Activated naive CD4-positive, alpha-beta T cell treated with anti-CD3 and anti-CD28 coated beads, Interleukin-2, amount 50 U/mL, for 24 hours (primary cell): ENCODE measurements at regions not wholly inside any gene's neighbourhood (a gene's known extent, or its start where the extent isn't known, plus 50 kb on each side); places are given as distances from the start of the nearest gene placed in this dataset.
"Not testable (repeated sequence)": the region's sequence is repeated elsewhere in the genome, so short reads cannot be mapped to it uniquely, and the experiment has no call there.

ENCODE experiments used
- H3K27ac Mint-ChIP-seq: one replicate; pipeline ENCODE4 v1.8.0; 2021; ENCODE audit warnings: mild to moderate bottlenecking, mixed read lengths
- H3K27me3 Mint-ChIP-seq: one replicate; pipeline ENCODE4 v1.8.0; 2021; ENCODE audit warnings: mixed read lengths
- H3K36me3 Mint-ChIP-seq: one replicate; pipeline ENCODE4 v1.8.0; 2021; ENCODE audit warnings: mixed read lengths
- H3K4me1 Mint-ChIP-seq: one replicate; pipeline ENCODE4 v1.8.0; 2021; ENCODE audit warnings: mixed read lengths
- H3K4me3 Mint-ChIP-seq: one replicate; pipeline ENCODE4 v1.8.0; 2021; ENCODE audit warnings: mild to moderate bottlenecking, mixed read lengths
- H3K9me3 Mint-ChIP-seq: one replicate; pipeline ENCODE4 v1.8.0; 2021; ENCODE audit warnings: mixed read lengths

DNA sequence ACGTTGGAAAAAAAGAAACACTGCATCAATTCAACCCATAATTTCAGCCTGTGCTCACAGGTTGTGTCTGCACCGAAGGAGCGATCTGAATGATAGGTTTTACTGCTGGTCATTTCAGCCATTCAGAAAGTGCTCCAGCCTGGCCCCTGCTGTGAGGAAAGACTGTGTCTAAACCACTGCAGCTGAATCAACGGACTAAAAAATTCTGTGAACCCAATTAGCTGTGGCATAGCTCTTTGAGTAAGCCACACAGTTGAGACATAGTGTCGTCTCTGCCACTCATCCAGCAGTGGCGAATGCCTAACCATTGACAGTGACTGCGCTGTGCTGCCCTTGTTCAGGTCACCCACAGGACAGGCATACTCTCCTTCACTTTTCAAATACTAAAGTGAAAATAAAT is 179.8 kb downstream of the COG6 start:
- Mint-ChIP-seq H3K4me3 (no peak overlapping the region), H3K27me3 (no peaks in the 10 kb centered on the region), H3K9me3 (peaks cover 10% of the 10 kb centered on the region), H3K36me3 (no peaks in the 10 kb centered on the region), H3K27ac (no peak overlapping the region), H3K4me1 (no peaks in the 10 kb centered on the region)

- Mint-ChIP-seq H3K4me3 (no peak overlapping the region), H3K36me3 (no peaks in the 10 kb centered on the region), H3K4me1 (no peaks in the 10 kb centered on the region)
Observed at GRCh38 chr13:39836038-39836437, 180.6 kb downstream of the COG6 start.

GRCh38 chr13:39837866-39838265 is 182.4 kb downstream of the COG6 start:
- H3K4me1 Mint-ChIP-seq, H3K4me3 Mint-ChIP-seq, H3K27ac Mint-ChIP-seq, H3K36me3 Mint-ChIP-seq, H3K27me3 Mint-ChIP-seq: not testable (repeated sequence)
- peaks cover 10% of the 10 kb centered on the region for H3K9me3 Mint-ChIP-seq

More at GRCh38 chr13:39836038-39836437, 180.6 kb downstream of the COG6 start:
- H3K27ac Mint-ChIP-seq, result no peak overlapping the region
- no peaks in the 10 kb centered on the region for H3K27me3 Mint-ChIP-seq
- H3K9me3 Mint-ChIP-seq, result peaks cover 10% of the 10 kb centered on the region

GRCh38 chr13:39840201-39840600 is 184.7 kb downstream of the COG6 start:
- H3K4me3 Mint-ChIP-seq, result no peak overlapping the region
- no peaks in the 10 kb centered on the region for H3K36me3 Mint-ChIP-seq
- H3K27me3 Mint-ChIP-seq, result no peaks in the 10 kb centered on the region
- H3K27ac Mint-ChIP-seq, result no peak overlapping the region
- peaks cover 5% of the 10 kb centered on the region for H3K9me3 Mint-ChIP-seq
- no peaks in the 10 kb centered on the region for H3K4me1 Mint-ChIP-seq

GRCh38 chr13:39847336-39847735 is 191.9 kb downstream of the COG6 start:
- Mint-ChIP-seq H3K36me3 (no peaks in the 10 kb centered on the region), H3K27ac (no peak overlapping the region), H3K9me3 (no peaks in the 10 kb centered on the region), H3K27me3 (no peaks in the 10 kb centered on the region), H3K4me1 (no peaks in the 10 kb centered on the region), H3K4me3 (no peak overlapping the region)

DNA sequence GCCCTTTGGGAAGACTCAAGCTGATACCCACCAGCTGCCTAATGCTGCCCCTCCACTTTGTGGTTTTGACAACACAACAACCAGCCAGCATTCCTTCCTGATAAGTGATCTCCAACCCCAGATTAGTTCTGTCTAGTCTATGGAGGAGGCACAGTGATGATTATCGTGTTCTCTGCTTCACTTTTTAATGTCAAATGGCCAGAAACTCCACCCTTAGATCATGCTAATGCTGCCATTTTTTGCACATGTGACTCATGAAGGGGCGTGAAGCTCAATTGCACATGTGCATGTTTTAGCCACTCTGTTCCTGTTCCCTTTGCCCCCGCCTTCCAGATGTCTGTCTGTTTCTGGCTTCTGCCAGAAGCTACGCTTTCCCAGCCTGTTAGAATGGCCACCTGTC is 199.8 kb downstream of the COG6 start:
- Mint-ChIP-seq H3K27ac (no peak overlapping the region), H3K27me3 (peaks cover 2% of the 10 kb centered on the region), H3K9me3 (peaks cover 5% of the 10 kb centered on the region), H3K4me1 (no peaks in the 10 kb centered on the region), H3K4me3 (no peak overlapping the region), H3K36me3 (peaks cover 3% of the 10 kb centered on the region)

DNA sequence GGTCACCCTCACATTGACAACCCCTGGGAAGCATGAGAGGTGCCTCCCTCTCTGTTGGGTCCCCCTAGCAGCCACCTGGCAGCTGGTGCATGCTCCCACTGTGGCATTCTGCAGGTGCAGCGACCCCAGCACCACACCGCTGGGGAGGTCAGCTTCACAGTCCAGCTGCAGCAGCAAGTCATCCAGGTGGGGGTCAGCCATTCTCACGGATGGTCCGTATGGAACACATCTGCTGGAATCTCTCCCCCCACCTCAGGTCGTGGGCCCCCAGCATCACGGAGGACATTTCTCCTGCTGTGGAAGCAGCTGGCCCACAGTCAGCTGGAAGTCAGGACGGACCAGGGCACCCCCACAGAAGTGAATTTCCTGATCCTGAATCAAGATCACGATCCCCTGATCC is 201.3 kb downstream of the COG6 start:
- Mint-ChIP-seq H3K27me3 (peaks cover 2% of the 10 kb centered on the region), H3K36me3 (peaks cover 3% of the 10 kb centered on the region), H3K9me3 (peaks cover 10% of the 10 kb centered on the region), H3K27ac (no peak overlapping the region), H3K4me1 (no peaks in the 10 kb centered on the region), H3K4me3 (no peak overlapping the region)

- no peaks in the 10 kb centered on the region for H3K4me1 Mint-ChIP-seq
- peaks cover 5% of the 10 kb centered on the region for H3K9me3 Mint-ChIP-seq
- H3K27me3 Mint-ChIP-seq, result peaks cover 2% of the 10 kb centered on the region
- no peak overlapping the region for H3K27ac Mint-ChIP-seq
- H3K36me3 Mint-ChIP-seq, result no peaks in the 10 kb centered on the region
- H3K4me3 Mint-ChIP-seq, result no peak overlapping the region
Observed at GRCh38 chr13:39858794-39859193, 203.3 kb downstream of the COG6 start.

- no peak overlapping the region for H3K4me3 Mint-ChIP-seq
Observed at GRCh38 chr13:39859898-39860297, 204.4 kb downstream of the COG6 start.

DNA sequence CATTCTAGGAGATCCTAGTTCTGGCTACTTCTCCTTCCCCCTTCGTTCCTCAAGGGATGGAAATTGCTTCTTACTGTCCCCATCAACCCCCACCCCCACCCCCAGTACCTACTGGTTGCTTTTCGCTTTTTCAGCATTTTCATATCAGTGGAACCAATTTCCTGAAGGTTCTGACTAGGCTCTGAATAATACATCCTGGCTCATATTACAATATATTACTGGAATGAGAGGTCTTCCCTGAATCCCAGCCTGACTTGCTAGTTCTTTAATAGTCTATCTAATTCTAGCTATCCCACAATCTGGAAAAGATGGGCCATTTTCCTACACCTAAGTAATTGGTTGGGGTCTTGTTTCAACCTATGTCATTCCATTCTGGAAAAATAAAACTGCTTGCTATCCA is 207.4 kb downstream of the COG6 start:
- H3K27me3 Mint-ChIP-seq, result no peaks in the 10 kb centered on the region
- peaks cover 2% of the 10 kb centered on the region for H3K36me3 Mint-ChIP-seq
- no peak overlapping the region for H3K4me3 Mint-ChIP-seq
- peaks cover 8% of the 10 kb centered on the region for H3K4me1 Mint-ChIP-seq
- no peak overlapping the region for H3K27ac Mint-ChIP-seq
- H3K9me3 Mint-ChIP-seq, result peaks cover 12% of the 10 kb centered on the region

More at GRCh38 chr13:39859898-39860297, 204.4 kb downstream of the COG6 start:
- Mint-ChIP-seq H3K4me1 (no peaks in the 10 kb centered on the region), H3K27ac (no peak overlapping the region), H3K9me3 (peaks cover 5% of the 10 kb centered on the region), H3K36me3 (no peaks in the 10 kb centered on the region), H3K27me3 (no peaks in the 10 kb centered on the region)

GRCh38 chr13:39864221-39864620 is 208.8 kb downstream of the COG6 start:
- H3K36me3 Mint-ChIP-seq, result peaks cover 2% of the 10 kb centered on the region
- H3K27me3 Mint-ChIP-seq, result no peaks in the 10 kb centered on the region
- H3K4me1 Mint-ChIP-seq, result peaks cover 8% of the 10 kb centered on the region
- H3K27ac Mint-ChIP-seq, result no peak overlapping the region
- H3K9me3 Mint-ChIP-seq, result peaks cover 12% of the 10 kb centered on the region
- no peak overlapping the region for H3K4me3 Mint-ChIP-seq

- no peak overlapping the region for H3K4me3 Mint-ChIP-seq
- no peaks in the 10 kb centered on the region for H3K27me3 Mint-ChIP-seq
- peak overlapping the region; percentile 4 for H3K27ac Mint-ChIP-seq
- H3K36me3 Mint-ChIP-seq, result peaks cover 2% of the 10 kb centered on the region
- H3K4me1 Mint-ChIP-seq, result peaks cover 8% of the 10 kb centered on the region
- H3K9me3 Mint-ChIP-seq, result peaks cover 7% of the 10 kb centered on the region
Observed at GRCh38 chr13:39866722-39867121, 211.3 kb downstream of the COG6 start.

DNA sequence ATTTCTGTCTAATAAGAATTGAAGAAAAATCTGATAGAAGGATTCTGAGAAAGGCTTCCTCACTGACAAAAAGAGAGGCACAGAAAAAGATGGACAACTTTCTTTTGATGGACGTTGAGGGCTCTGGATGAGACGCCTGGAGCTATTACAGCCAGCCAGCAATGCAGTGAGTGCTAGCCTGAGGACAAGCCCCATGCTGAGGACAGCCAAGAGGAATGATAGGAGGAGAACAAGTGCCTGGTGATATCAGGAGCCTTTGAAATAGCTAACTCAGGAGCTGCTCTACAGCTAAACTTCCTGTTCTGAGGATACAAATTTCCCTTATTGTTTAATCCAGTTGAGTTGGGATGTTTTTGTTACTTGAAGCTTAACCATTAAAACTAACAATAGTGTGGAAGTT is 212.3 kb downstream of the COG6 start:
- H3K4me3 Mint-ChIP-seq, result no peak overlapping the region
- no peak overlapping the region for H3K27ac Mint-ChIP-seq
- H3K9me3 Mint-ChIP-seq, result peaks cover 7% of the 10 kb centered on the region
- peaks cover 8% of the 10 kb centered on the region for H3K4me1 Mint-ChIP-seq
- H3K36me3 Mint-ChIP-seq, result peaks cover 2% of the 10 kb centered on the region
- no peaks in the 10 kb centered on the region for H3K27me3 Mint-ChIP-seq

- peaks cover 8% of the 10 kb centered on the region for H3K4me1 Mint-ChIP-seq
- H3K36me3 Mint-ChIP-seq, result peaks cover 2% of the 10 kb centered on the region
- peaks cover 7% of the 10 kb centered on the region for H3K9me3 Mint-ChIP-seq
- no peak overlapping the region for H3K27ac Mint-ChIP-seq
- H3K4me3 Mint-ChIP-seq, result no peak overlapping the region
- no peaks in the 10 kb centered on the region for H3K27me3 Mint-ChIP-seq
Observed at GRCh38 chr13:39870197-39870747, 214.8 kb downstream of the COG6 start.

- H3K4me1 Mint-ChIP-seq, result peaks cover 8% of the 10 kb centered on the region
- H3K4me3 Mint-ChIP-seq, result no peak overlapping the region
- H3K36me3 Mint-ChIP-seq, result no peaks in the 10 kb centered on the region
- H3K9me3 Mint-ChIP-seq, result no peaks in the 10 kb centered on the region
- H3K27ac Mint-ChIP-seq, result no peak overlapping the region
- no peaks in the 10 kb centered on the region for H3K27me3 Mint-ChIP-seq
Observed at GRCh38 chr13:39874331-39875053, 219.0 kb downstream of the COG6 start.

- Mint-ChIP-seq H3K4me1 (peaks cover 8% of the 10 kb centered on the region), H3K36me3 (peaks cover 2% of the 10 kb centered on the region), H3K9me3 (no peaks in the 10 kb centered on the region), H3K4me3 (no peak overlapping the region), H3K27ac (no peak overlapping the region), H3K27me3 (peaks cover 1% of the 10 kb centered on the region)
Observed at GRCh38 chr13:39875111-39875987, 219.9 kb downstream of the COG6 start.
